Prostate gland (tissue), 2 donors: ENCODE measurements at regions not wholly inside any gene's neighbourhood (a gene's known extent, or its start where the extent isn't known, plus 50 kb on each side); places are given as distances from the start of the nearest gene placed in this dataset.

Experiments used
- POLR2A ChIP-seq: fragments of 450-650 bp; IDR thresholded peaks from one replicate; pipeline ENCODE4 v1.6.1; 2016; ENCODE audit warnings: antibody characterized with exemption, mild to moderate bottlenecking
- POLR2AphosphoS5 ChIP-seq: sonication (generic); formaldehyde crosslinking; IDR thresholded peaks from one replicate; pipeline ENCODE4 v1.6.1; 2017; ENCODE audit warnings: antibody characterized with exemption
- TF ChIP-seq, protein P1 (sequence below), 4 experiments: fragments of 200-600 bp in 2 of 4; fragments of 450-650 bp in 2 of 4; sonication (generic) in 2 of 4; IDR thresholded peaks; 1 replicate in 3 of 4; 2 replicates in 1 of 4; pipeline ENCODE4 v1.5.1; 2016 to 2019; ENCODE audit warnings: antibody characterized with exemption in 4 of 4, mild to moderate bottlenecking in 2 of 4, moderate library complexity in 2 of 4

- TF ChIP-seq, protein P1, sequence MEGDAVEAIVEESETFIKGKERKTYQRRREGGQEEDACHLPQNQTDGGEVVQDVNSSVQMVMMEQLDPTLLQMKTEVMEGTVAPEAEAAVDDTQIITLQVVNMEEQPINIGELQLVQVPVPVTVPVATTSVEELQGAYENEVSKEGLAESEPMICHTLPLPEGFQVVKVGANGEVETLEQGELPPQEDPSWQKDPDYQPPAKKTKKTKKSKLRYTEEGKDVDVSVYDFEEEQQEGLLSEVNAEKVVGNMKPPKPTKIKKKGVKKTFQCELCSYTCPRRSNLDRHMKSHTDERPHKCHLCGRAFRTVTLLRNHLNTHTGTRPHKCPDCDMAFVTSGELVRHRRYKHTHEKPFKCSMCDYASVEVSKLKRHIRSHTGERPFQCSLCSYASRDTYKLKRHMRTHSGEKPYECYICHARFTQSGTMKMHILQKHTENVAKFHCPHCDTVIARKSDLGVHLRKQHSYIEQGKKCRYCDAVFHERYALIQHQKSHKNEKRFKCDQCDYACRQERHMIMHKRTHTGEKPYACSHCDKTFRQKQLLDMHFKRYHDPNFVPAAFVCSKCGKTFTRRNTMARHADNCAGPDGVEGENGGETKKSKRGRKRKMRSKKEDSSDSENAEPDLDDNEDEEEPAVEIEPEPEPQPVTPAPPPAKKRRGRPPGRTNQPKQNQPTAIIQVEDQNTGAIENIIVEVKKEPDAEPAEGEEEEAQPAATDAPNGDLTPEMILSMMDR (IDR thresholded peaks at IDR 0.05): no peak
- TF ChIP-seq POLR2A (no peak), POLR2AphosphoS5 (no peak)
Measured at GRCh38 chr15:62975515-62975914, 67.0 kb upstream of the TPM1 start.
